ENCODE measurements at regions not wholly inside any gene's neighbourhood (a gene's known extent, or its start where the extent isn't known, plus 50 kb on each side); places are given as distances from the start of the nearest gene placed in this dataset.

DNA sequence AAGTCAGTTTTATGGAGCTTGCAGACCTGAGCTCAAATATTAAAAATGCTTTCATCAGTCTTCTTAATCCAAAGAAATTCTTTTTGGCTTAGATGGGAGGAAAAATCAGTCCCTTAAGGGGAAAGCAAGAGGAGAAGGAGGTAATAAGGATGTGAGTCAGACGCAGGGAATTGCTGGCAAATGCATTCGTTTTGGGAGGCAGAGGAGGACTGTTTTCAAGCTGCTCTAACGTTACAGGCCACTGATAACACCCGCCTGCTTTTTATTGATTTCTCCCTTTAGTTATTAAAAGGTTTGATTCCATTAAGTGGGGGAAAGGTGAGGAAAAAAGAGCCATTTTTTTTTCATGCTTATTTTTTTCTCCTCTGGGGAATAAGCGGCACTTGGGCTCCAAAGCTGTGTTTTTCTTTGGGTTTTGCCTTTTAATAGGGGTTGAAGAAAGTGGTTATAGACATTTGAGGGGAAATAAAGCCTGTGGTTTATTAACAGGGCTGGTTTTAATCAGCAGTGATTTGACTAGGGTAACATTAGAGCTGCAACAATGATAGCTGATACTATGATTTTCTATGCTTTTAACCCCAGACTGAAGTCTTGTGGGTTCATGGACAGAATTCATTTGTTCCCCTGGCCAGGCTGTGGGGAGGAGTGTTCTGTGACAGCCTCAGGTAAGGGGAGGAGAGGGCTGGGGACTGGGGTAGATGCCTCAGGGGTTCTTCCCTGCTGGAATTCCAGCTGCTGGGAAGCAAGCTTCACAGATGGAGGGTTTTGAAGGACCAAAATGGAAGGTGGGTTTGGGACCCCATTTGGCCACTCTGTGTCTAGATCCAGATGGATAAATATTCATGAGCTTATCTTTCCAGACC lies 225.2 kb downstream of the GAS1 start:
- no peaks in the 10 kb centered on the region for H3K27me3 Mint-ChIP-seq
- H3K36me3 Mint-ChIP-seq (ENCODE audit: low read depth): no peaks in the 10 kb centered on the region
- H3K4me3 Mint-ChIP-seq: no peak overlapping the region
- H3K4me1 Mint-ChIP-seq (ENCODE audit: low read depth): no peaks in the 10 kb centered on the region
- H3K9me3 Mint-ChIP-seq: no peaks in the 10 kb centered on the region
- H3K27ac Mint-ChIP-seq: no peak overlapping the region

DNA sequence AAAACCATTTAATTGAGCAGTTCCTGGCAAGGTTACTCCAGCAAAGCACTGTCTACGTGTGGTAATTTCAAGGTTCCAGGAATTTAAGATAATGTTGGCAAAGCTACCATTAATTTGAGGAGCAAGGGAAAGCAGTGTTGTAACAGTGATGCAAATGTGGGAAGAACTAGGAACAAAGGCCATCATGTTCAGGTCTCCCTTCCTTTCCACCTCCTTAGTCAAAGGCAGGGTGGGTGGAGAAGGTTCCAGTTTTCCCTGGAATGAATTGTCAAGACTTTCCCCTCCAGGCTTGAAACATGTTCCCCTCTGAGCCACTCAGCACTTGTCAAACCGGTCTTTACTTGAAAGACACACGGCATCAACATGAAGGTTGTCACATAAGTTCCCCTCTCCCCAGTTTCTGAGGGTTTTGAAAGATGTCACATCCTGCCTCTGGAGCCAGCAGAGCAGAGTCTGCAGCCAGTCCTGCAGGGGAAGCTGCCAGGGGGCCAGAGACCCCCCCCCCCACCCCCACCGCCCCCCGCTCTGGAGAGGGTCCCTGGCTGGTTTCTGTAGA lies 226.0 kb downstream of the GAS1 start:
- Mint-ChIP-seq H3K27ac (no peak overlapping the region), H3K27me3 (no peaks in the 10 kb centered on the region), H3K4me1 (ENCODE audit: low read depth) (no peaks in the 10 kb centered on the region), H3K4me3 (no peak overlapping the region), H3K36me3 (ENCODE audit: low read depth) (no peaks in the 10 kb centered on the region), H3K9me3 (no peaks in the 10 kb centered on the region)

DNA sequence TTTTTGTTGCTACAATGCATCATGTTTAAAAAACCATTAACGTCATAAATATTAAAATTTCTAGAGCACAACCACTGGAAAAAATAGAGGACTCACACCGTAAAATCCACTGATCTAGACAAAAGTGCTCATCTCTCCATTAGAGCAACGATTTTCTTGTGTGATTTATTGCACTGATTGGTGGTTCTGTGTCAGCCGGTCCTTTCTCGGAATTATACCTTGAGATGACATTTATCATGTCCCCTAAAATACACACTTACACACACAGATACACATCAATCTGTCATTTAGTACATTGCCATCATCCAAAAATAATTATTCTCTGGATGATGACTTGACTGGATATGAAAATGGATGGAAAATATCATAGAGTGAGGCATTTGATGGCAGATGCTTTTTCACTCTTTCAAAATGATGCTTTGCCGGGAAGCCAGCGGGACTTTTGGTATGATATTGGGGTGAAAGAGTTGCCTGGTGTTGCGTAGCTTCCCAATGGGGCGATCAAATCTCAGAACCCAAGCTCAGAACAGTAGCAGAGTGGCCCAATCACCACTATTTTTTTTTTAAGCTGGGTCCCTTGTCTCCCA lies 226.6 kb downstream of the GAS1 start:
- no peaks in the 10 kb centered on the region for H3K36me3 Mint-ChIP-seq (ENCODE audit: low read depth)
- no peak overlapping the region for H3K27ac Mint-ChIP-seq
- no peak overlapping the region for H3K4me3 Mint-ChIP-seq
- peaks cover 4% of the 10 kb centered on the region for H3K27me3 Mint-ChIP-seq
- no peaks in the 10 kb centered on the region for H3K4me1 Mint-ChIP-seq (ENCODE audit: low read depth)
- H3K9me3 Mint-ChIP-seq: no peaks in the 10 kb centered on the region

DNA sequence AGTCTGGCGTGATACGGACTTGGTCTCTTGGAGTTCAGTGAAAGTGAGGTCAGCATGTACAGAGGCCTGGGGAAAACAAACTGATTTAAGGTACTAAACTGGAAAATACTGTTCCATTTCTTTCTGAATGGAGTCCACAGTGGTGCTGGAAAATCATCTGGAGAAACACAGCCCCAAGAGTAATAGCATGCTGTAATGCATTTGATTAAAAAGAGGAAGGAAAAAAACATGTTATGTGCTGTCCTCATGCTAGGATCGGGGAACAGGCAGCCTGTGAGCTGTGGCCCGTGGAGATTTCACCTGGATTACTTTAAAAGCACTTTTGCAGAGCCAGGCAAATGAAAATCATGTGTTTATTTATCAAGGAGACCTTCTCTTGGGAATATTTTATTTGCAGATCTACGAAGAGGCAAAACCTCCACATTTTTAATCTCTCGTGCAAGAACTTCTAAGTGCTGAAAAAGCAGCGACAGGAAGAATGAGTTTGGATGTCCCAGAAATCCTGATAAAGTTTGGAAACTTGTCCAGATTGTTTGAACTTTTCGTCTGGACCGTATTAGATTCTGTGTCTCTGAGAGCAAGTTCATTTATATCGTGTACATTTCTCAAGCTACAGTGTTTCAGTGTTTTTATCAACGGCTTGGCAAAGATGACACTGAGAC lies 228.8 kb downstream of the GAS1 start:
- Mint-ChIP-seq H3K27me3 (peaks cover 4% of the 10 kb centered on the region), H3K36me3 (ENCODE audit: low read depth) (no peaks in the 10 kb centered on the region), H3K4me1 (ENCODE audit: low read depth) (no peaks in the 10 kb centered on the region), H3K4me3 (no peak overlapping the region), H3K27ac (no peak overlapping the region), H3K9me3 (no peaks in the 10 kb centered on the region)

DNA sequence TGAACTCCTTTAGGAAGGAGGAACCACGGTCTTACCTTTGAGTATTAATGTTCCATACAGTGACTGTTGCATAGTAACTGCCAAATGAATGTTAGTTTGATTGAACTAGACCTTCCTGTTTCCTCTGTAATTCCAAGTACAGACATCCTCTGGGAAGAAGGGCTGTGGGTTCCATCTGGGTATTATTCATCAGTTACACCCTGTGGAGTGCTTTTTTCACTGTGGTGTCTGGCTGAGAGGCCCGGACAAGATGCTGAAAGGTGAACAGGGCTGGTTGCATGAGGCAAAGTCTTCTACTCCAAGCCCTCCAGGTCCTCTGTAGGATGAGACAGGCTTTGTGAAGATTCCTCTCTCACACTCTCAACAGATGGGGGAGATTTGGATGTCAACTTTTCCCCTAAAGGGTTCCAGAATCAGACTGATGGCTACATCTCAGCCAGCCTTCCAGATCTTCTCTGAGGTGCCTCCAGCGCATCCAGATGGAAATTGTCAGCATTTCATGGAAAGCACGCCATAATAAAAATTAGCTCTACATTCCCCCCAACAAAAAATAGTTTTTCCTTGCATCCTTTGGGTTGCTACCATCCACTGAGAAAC lies 230.9 kb downstream of the GAS1 start:
- Mint-ChIP-seq H3K36me3 (ENCODE audit: low read depth) (no peaks in the 10 kb centered on the region), H3K4me3 (no peak overlapping the region), H3K4me1 (ENCODE audit: low read depth) (no peaks in the 10 kb centered on the region), H3K27ac (no peak overlapping the region), H3K9me3 (no peaks in the 10 kb centered on the region), H3K27me3 (peaks cover 4% of the 10 kb centered on the region)

DNA sequence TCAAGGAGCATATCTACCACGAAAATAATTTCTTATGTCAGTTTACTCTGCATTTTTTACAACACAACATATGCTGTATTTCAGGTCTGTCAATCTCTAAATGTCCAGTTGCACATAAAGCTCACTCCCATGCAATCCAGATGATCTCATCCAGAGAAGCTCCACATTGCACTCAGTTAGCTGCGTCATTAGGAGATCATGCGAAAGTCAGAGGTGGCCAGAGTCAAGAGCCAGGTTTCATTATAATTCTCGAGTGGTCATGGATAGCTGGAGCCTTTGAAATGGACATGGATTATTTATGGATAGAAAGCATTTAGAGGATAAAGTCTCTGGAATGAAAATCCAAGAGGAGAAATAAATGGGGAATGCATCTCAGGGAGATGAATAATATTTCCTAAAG lies 232.3 kb downstream of the GAS1 start:
- H3K4me3 Mint-ChIP-seq: no peak overlapping the region
- no peaks in the 10 kb centered on the region for H3K4me1 Mint-ChIP-seq (ENCODE audit: low read depth)
- H3K9me3 Mint-ChIP-seq: no peaks in the 10 kb centered on the region
- H3K27me3 Mint-ChIP-seq: peaks cover 4% of the 10 kb centered on the region
- H3K36me3 Mint-ChIP-seq (ENCODE audit: low read depth): no peaks in the 10 kb centered on the region
- no peak overlapping the region for H3K27ac Mint-ChIP-seq

DNA sequence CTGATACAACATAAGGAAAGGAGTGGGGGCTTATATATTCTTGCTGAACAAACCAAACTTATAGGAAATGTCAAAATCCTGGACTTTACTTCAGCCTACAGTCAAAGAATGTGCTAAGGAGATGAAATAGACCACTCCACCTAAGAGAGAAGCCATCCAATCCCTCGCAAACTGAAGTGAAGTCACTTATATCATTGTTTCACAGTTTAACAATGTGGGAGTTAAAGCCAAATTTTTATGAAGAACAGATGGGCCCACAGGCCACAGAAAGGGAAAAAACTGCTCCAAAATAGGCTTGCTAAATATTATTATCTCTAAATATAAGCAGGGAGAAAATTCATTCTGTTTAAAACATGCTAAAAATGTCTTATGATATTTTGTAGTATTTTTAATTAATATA lies 233.3 kb downstream of the GAS1 start:
- Mint-ChIP-seq H3K4me1 (ENCODE audit: low read depth) (no peaks in the 10 kb centered on the region), H3K27ac (no peak overlapping the region), H3K27me3 (peaks cover 4% of the 10 kb centered on the region), H3K9me3 (no peaks in the 10 kb centered on the region), H3K36me3 (ENCODE audit: low read depth) (no peaks in the 10 kb centered on the region), H3K4me3 (no peak overlapping the region)

DNA sequence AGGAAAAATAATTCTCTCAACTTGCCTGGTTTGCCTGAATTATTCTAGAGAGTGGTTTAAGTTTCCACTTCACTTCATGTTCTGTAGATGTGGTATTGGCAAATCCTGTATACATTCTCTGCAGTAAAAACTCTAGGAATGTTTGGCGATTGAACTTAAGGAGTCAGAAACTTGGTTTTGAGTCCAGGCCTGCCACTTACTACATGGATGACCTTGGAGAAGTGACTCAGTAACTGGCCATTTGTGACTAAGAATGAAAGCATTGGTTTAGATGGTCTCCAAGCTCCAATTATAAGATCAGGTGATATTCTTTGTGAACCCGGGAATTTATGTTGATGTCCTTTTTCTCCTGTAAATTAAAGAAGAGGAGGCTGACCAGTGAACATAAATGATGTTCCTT lies 233.8 kb downstream of the GAS1 start:
- H3K27me3 Mint-ChIP-seq: peaks cover 4% of the 10 kb centered on the region
- H3K9me3 Mint-ChIP-seq: no peaks in the 10 kb centered on the region
- no peaks in the 10 kb centered on the region for H3K36me3 Mint-ChIP-seq (ENCODE audit: low read depth)
- no peaks in the 10 kb centered on the region for H3K4me1 Mint-ChIP-seq (ENCODE audit: low read depth)
- H3K27ac Mint-ChIP-seq: no peak overlapping the region
- no peak overlapping the region for H3K4me3 Mint-ChIP-seq

DNA sequence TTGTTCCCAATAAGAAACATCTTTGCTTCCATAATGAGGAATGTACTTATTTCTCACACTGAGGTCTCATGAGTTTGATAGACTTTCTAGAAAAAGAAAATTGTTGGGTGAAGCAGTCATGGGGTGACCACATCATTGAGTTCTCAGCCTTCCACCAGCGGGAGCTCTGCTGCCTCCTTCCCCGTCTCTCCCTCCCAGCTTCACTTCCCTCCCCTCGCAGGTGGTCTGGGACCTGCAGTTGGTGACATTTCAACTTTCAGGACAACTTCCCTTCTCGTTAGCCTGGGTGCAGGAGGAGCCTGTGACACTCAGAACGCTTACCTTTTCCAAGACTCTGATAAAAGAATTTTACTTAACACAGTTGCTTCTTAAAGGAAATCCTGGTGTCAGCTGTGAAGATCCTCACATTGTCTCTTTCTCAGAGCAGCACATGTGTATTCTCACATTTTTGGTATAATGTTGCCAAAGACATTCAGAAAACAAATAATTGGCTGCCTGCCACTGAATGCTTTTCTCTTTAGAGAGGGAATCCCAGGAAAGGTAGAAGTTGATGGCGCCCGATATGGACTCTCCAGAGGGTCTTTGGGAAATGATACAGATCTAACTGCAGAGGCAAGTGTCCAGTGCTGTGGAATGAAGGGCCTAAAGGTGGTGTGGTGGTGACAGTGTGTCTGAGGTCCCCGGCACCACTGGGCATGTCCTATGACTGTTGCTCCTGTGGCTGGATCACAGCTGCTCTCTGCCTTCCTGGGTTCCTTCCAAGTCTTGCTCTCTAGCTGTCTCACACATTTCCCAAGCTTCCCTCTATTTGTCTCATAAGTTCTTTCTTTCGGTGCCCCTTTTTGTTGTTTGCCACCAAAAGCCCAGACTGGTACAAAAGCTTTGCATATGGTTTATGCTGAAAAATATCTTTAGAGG lies 238.1 kb downstream of the GAS1 start:
- Mint-ChIP-seq H3K4me1 (ENCODE audit: low read depth) (no peaks in the 10 kb centered on the region), H3K27me3 (no peaks in the 10 kb centered on the region), H3K36me3 (ENCODE audit: low read depth) (no peaks in the 10 kb centered on the region), H3K4me3 (no peak overlapping the region), H3K9me3 (no peaks in the 10 kb centered on the region), H3K27ac (no peak overlapping the region)

DNA sequence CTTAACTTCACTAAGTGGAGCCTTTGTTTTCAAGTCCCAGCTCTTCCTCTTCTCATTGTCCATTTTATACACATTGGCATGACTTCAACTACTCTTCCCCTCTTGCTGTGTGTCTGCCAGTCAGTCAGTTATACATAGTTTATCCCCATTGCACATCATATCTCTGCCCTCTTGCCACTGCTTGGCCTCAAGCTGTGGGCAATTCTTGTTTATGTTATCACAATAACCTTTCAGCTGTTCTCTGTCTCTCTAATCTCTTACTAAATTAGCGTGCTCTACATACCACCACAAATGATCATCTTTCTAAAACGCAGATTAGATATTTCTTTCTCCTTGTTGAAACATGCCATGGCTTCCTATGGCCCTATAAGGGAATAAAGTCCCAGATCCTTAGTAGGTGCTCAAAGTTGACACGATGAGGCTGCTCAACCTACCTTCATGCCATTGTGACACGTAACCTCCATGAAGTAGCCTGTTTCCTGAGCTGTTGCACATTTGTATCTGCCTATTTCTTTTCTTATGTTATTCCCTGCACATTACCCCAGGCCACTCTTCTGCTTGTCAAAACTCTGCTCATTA lies 239.3 kb downstream of the GAS1 start:
- no peaks in the 10 kb centered on the region for H3K36me3 Mint-ChIP-seq (ENCODE audit: low read depth)
- no peak overlapping the region for H3K27ac Mint-ChIP-seq
- no peaks in the 10 kb centered on the region for H3K27me3 Mint-ChIP-seq
- H3K9me3 Mint-ChIP-seq: no peaks in the 10 kb centered on the region
- no peak overlapping the region for H3K4me3 Mint-ChIP-seq
- no peaks in the 10 kb centered on the region for H3K4me1 Mint-ChIP-seq (ENCODE audit: low read depth)

DNA sequence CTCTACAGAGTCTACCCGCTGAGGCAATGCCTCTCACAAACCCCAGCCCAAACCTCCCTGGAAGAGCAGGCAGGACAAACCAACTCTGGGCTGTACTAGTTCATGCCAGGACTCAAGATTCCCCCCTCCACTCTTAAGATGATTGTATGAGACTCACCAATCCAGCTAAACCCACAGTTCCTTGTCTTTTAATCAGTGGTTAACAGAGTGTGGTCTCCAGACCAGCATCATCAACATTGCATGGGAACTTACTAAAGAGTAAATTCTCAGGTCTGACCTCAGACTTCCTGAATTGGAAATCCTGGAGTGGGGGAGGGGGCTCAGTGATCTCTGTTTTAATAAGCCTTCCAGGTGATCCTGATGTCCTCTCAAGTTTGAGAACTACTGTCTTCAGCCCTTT lies 240.9 kb downstream of the GAS1 start:
- no peaks in the 10 kb centered on the region for H3K4me1 Mint-ChIP-seq (ENCODE audit: low read depth)
- H3K27ac Mint-ChIP-seq: no peak overlapping the region
- H3K36me3 Mint-ChIP-seq (ENCODE audit: low read depth): no peaks in the 10 kb centered on the region
- H3K4me3 Mint-ChIP-seq: no peak overlapping the region
- no peaks in the 10 kb centered on the region for H3K9me3 Mint-ChIP-seq
- no peaks in the 10 kb centered on the region for H3K27me3 Mint-ChIP-seq

DNA sequence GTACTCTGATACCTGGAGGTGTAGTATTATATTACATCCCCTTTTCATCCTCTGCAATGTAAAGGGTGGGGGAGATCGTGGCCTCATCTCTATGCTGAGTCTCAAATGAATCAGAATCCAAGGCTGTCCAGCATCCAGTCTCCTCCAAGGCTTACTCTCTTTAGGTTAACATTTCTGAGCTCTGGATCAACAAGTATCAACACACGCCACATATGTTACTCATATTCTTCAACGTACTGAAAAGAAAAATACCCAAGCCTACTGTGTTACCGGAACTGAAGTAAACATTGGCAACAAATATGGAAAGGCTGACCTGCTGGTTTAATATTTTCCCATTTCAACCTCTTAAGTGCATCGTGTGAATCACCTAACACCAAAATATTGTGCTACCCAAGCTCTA lies 241.8 kb downstream of the GAS1 start:
- no peaks in the 10 kb centered on the region for H3K9me3 Mint-ChIP-seq

DNA sequence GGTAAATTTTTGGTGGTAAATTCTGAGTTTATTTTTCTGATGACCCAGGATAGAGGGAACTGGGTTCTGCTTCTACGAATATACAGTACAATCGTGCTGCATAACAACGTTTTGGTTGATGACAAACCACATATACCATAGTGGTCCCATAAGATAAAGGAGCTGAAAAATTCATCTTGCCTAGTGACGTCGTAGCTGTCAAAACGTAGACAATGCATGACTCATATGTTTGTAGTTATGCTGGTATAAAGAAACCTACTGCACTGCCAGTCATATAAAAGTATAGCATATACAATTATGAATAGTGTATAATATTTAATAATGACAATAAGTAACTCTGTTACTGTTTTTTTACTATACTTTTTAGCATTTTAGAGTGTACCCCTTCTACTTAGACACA lies 244.0 kb downstream of the GAS1 start:
- Mint-ChIP-seq H3K4me1 (ENCODE audit: low read depth) (no peaks in the 10 kb centered on the region), H3K4me3 (no peak overlapping the region), H3K27ac (no peak overlapping the region), H3K27me3 (no peaks in the 10 kb centered on the region), H3K36me3 (ENCODE audit: low read depth) (no peaks in the 10 kb centered on the region), H3K9me3 (no peaks in the 10 kb centered on the region)

More for the DNA sequence above, 241.8 kb downstream of the GAS1 start:
- no peaks in the 10 kb centered on the region for H3K27me3 Mint-ChIP-seq
- no peak overlapping the region for H3K27ac Mint-ChIP-seq
- H3K4me1 Mint-ChIP-seq (ENCODE audit: low read depth): no peaks in the 10 kb centered on the region
- no peak overlapping the region for H3K4me3 Mint-ChIP-seq
- H3K36me3 Mint-ChIP-seq (ENCODE audit: low read depth): no peaks in the 10 kb centered on the region

DNA sequence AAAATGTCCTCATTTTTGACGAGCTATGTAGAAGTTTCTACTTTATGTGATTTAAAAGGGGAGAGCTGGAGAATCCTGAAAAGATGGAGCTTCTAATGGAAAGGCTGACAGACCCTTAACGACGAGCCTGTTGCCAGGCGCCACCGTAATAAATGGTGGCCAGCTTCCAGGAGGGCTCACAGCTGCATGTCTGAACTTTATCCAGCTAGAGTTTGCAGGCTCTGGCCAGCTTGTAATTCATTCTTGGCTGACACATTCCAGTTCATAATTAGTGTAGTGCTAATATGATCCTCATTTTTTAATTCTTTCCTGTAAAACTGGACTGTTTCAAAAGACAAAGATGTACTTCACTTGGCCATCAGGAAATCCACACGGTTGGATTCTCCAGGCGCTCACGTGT lies 246.7 kb downstream of the GAS1 start:
- Mint-ChIP-seq H3K4me1 (ENCODE audit: low read depth) (no peaks in the 10 kb centered on the region), H3K27ac (no peak overlapping the region), H3K4me3 (no peak overlapping the region), H3K36me3 (ENCODE audit: low read depth) (no peaks in the 10 kb centered on the region), H3K9me3 (no peaks in the 10 kb centered on the region), H3K27me3 (no peaks in the 10 kb centered on the region)
